A549 (cell line): ENCODE measurements at regions not wholly inside any gene's neighbourhood (a gene's known extent, or its start where the extent isn't known, plus 50 kb on each side); places are given as distances from the start of the nearest gene placed in this dataset.

Experiments
- ATAC-seq, 2 experiments: fragments of 200-7000 bp in 1 of 2; fragments of >200 bp in 1 of 2; cut with Nextera tagmentation in 1 of 2; cut with Tn5 transposase in 1 of 2; 3 replicates each; pipeline versions ENCODE4 v1.8.0 to v1.9.1; 2018 to 2020; ENCODE audit warnings: mild to moderate bottlenecking in 1 of 2, moderate library complexity in 1 of 2
- CTCF ChIA-PET: fragments of 300-600 bp; sonication (Branson Sonifier 250); formaldehyde crosslinking; extraction: SDS; loops from one replicate; lab custom pipeline; 2021; ENCODE audit warnings: antibody characterized with exemption, inconsistent platforms; lab: Yijun Ruan, JAX
- POLR2A ChIA-PET: fragments of 350-600 bp; formaldehyde crosslinking; extraction: SDS; loops from one replicate; lab custom pipeline; 2021; ENCODE audit warnings: antibody characterized with exemption, inconsistent platforms; lab: Yijun Ruan, JAX
- DNase-seq, 2 experiments: peaks; one replicate each; pipeline versions ENCODE4 v3.0.0 to v3.0.0-alpha.2; 2011 to 2016; ENCODE audit warnings: low read depth in 1 of 2, low spot score in 1 of 2
- FAIRE-seq: peaks from 2 replicates; lab custom pipeline; 2011; peaks lifted over from hg19 to GRCh38; lab: Jason Lieb, UNC
- H3K27ac ChIP-seq, 2 experiments: fragments of >200 bp; sonication (Bioruptor Twin); formaldehyde crosslinking; 3 replicates each; pipeline ENCODE4 v1.5.1; 2016 to 2017
- H3K4me1 ChIP-seq: fragments of >200 bp; sonication (Bioruptor Twin); formaldehyde crosslinking; 3 replicates; pipeline ENCODE4 v1.6.1; 2016
- H3K4me2 ChIP-seq: fragments of >200 bp; sonication (Bioruptor Twin); formaldehyde crosslinking; 3 replicates; pipeline ENCODE4 v1.6.1; 2016
- H3K4me3 ChIP-seq: fragments of >200 bp; sonication (Bioruptor Twin); formaldehyde crosslinking; 3 replicates; pipeline ENCODE4 v1.5.1; 2016
- H3K9me3 ChIP-seq: fragments of >200 bp; sonication (Bioruptor Twin); formaldehyde crosslinking; 3 replicates; pipeline ENCODE4 v1.6.1; 2016
- BCL3 ChIP-seq: fragments of >200 bp; sonication (Bioruptor Twin); formaldehyde crosslinking; IDR thresholded peaks from 3 replicates; pipeline ENCODE4 v1.6.1; 2016
- CEBPB ChIP-seq, 2 experiments: fragments of >200 bp in 1 of 2; sonication (Bioruptor Twin) in 1 of 2; formaldehyde crosslinking in 1 of 2; IDR thresholded peaks; 2 replicates each; pipeline ENCODE4 v1.6.1; 2012 to 2016
- CTCF ChIP-seq: fragments of >200 bp; sonication (Bioruptor Twin); formaldehyde crosslinking; IDR thresholded peaks from 3 replicates; pipeline ENCODE4 v1.5.1; 2016
- E2F6 ChIP-seq: IDR thresholded peaks from 2 replicates; pipeline ENCODE4 v1.6.1; 2012; ENCODE audit warnings: low read depth, borderline replicate concordance
- ELK1 ChIP-seq: fragments of 150-350 bp; IDR thresholded peaks from 2 replicates; pipeline ENCODE4 v1.6.1; 2014; ENCODE audit warnings: low read depth, mild to moderate bottlenecking, low read length
- ESRRA ChIP-seq: fragments of 150-350 bp; IDR thresholded peaks from 2 replicates; pipeline ENCODE4 v1.6.1; 2014; ENCODE audit warnings: mild to moderate bottlenecking, low read length, borderline replicate concordance
- FOSB ChIP-seq: fragments of 250-450 bp; sonication (Bioruptor Pico); IDR thresholded peaks from 2 replicates; pipeline ENCODE4 v1.5.0; 2020; ENCODE audit warnings: mild to moderate bottlenecking, moderate library complexity
- FOSL2 ChIP-seq, 2 experiments: fragments of 450-650 bp in 1 of 2; fragments of >200 bp in 1 of 2; sonication (Bioruptor Twin) in 1 of 2; formaldehyde crosslinking; IDR thresholded peaks; 2 replicates each; pipeline versions ENCODE4 v1.5.0 to v1.6.1; 2016 to 2020; ENCODE audit warnings: mild to moderate bottlenecking in 1 of 2, moderate library complexity in 1 of 2
- HMGXB4 ChIP-seq: fragments of 250-450 bp; sonication (Bioruptor Pico); IDR thresholded peaks from 2 replicates; pipeline ENCODE4 v1.5.0; 2021; ENCODE audit warnings: mild to moderate bottlenecking, moderate library complexity, borderline replicate concordance
- JUN ChIP-seq, 2 experiments: fragments of >200 bp; sonication (Bioruptor Twin); formaldehyde crosslinking; IDR thresholded peaks; 2 replicates in 1 of 2; 3 replicates in 1 of 2; pipeline ENCODE4 v1.6.1; 2016 to 2017
- JUNB ChIP-seq: fragments of >200 bp; sonication (Bioruptor Twin); formaldehyde crosslinking; IDR thresholded peaks from 2 replicates; pipeline ENCODE4 v1.6.1; 2016
- MAFK ChIP-seq: fragments of 450-650 bp; IDR thresholded peaks from 2 replicates; pipeline ENCODE4 v1.6.1; 2014; ENCODE audit not compliant: partially characterized antibody
- MAZ ChIP-seq: fragments of 150-350 bp; IDR thresholded peaks from 2 replicates; pipeline ENCODE4 v1.6.1; 2014; ENCODE audit warnings: antibody characterized with exemption, low read depth, low read length, borderline replicate concordance
- MYC ChIP-seq: IDR thresholded peaks from 2 replicates; pipeline ENCODE4 v1.6.1; 2012; ENCODE audit warnings: mild to moderate bottlenecking, inconsistent platforms, low read length, improper control_type of control experiment, borderline replicate concordance
- POLR2AphosphoS2 ChIP-seq: conservative IDR thresholded peaks from 2 replicates; pipeline ENCODE4 v1.6.1; 2012; ENCODE audit warnings: low read length, improper control_type of control experiment, inconsistent platforms
- RAD21 ChIP-seq, 2 experiments: fragments of >200 bp in 1 of 2; sonication (Bioruptor Twin) in 1 of 2; formaldehyde crosslinking in 1 of 2; IDR thresholded peaks in 1 of 2; conservative IDR thresholded peaks in 1 of 2; 2 replicates in 1 of 2; 3 replicates in 1 of 2; pipeline ENCODE4 v1.6.1; 2012 to 2018; ENCODE audit warnings: inconsistent platforms in 1 of 2
- RNF2 ChIP-seq: fragments of 200-600 bp; sonication (generic); IDR thresholded peaks from 2 replicates; pipeline ENCODE4 v1.6.1; 2016; ENCODE audit warnings: low read depth, mild to moderate bottlenecking, antibody characterized with exemption, moderate library complexity, borderline replicate concordance
- SMC3 ChIP-seq: fragments of >200 bp; sonication (Bioruptor Twin); formaldehyde crosslinking; IDR thresholded peaks from 3 replicates; pipeline ENCODE4 v1.6.1; 2018; ENCODE audit warnings: inconsistent platforms
- ZNF302 ChIP-seq: fragments of 250-450 bp; sonication (Bioruptor Pico); IDR thresholded peaks from 2 replicates; pipeline ENCODE4 v1.9.0; 2021; ENCODE audit warnings: inconsistent platforms, mild to moderate bottlenecking, moderate library complexity
- WGBS: methylation state at CpG from one replicate; pipeline ENCODE4 v1.1.6; 2017; ENCODE audit errors: missing lambda C conversion rate; 5-methylcytosine and 5-hydroxymethylcytosine counted together

GRCh38 chr4:14496969-14497368, 505.3 kb upstream of the CPEB2 start:
- no peak for ATAC-seq
- Histone ChIP-seq H3K9me3 (no peaks in the 10 kb centered on the region), H3K4me3 (no peak overlapping the region), H3K4me1 (no peaks in the 10 kb centered on the region), H3K27ac (no peak overlapping the region), H3K4me2 (no peak overlapping the region)
- TF ChIP-seq HMGXB4 (CRISPR knock-in tag): no peak
- no peak for TF ChIP-seq CEBPB (IDR thresholded peaks at IDR 0.05)
- TF ChIP-seq FOSL2 (IDR thresholded peaks at IDR 0.05): no peak
- TF ChIP-seq FOSL2 (CRISPR knock-in tag; IDR thresholded peaks at IDR 0.05): no peak
- no peak for TF ChIP-seq MAFK
- no peak for TF ChIP-seq CTCF
- TF ChIP-seq MAZ: no peak
- no peak for TF ChIP-seq JUN (IDR thresholded peaks at IDR 0.05)
- TF ChIP-seq RAD21 (conservative IDR thresholded peaks at IDR 0.05 in 1 of 2, IDR thresholded peaks at IDR 0.05 in 1 of 2): no peak
- TF ChIP-seq E2F6: no peak
- POLR2A ChIA-PET: no interaction called here
- CTCF ChIA-PET: no interaction called here
- FAIRE-seq: no peak
- no peak for DNase-seq

- Histone ChIP-seq H3K9me3 (no peaks in the 10 kb centered on the region), H3K4me3 (no peak overlapping the region), H3K4me1 (no peaks in the 10 kb centered on the region), H3K4me2 (no peak overlapping the region), H3K27ac (no peak overlapping the region)
- WGBS: 53% methylated on average over 2 of the region's 2 CpGs
- TF ChIP-seq ESRRA: no peak
- TF ChIP-seq E2F6: no peak
- no peak for TF ChIP-seq BCL3
- no peak for TF ChIP-seq ZNF302 (CRISPR knock-in tag)
- no peak for TF ChIP-seq MYC
- no peak for TF ChIP-seq POLR2AphosphoS2
- no peak for TF ChIP-seq FOSB (CRISPR knock-in tag)
- TF ChIP-seq SMC3: no peak
- no peak for TF ChIP-seq RNF2
- ChIA-PET CTCF (no interaction called here), POLR2A (no interaction called here)
- FAIRE-seq (no peak), ATAC-seq (no peak), DNase-seq (no peak)
Observed at GRCh38 chr4:14504162-14504561, 498.1 kb upstream of the CPEB2 start.

- ATAC-seq (no peak), DNase-seq (no peak), FAIRE-seq (no peak)
- CTCF ChIA-PET: no interaction called here
- Histone ChIP-seq H3K4me2 (no peak overlapping the region), H3K4me3 (no peak overlapping the region), H3K9me3 (no peaks in the 10 kb centered on the region), H3K27ac (no peak overlapping the region), H3K4me1 (no peaks in the 10 kb centered on the region)
- WGBS: 79% methylated on average over 4 of the region's 4 CpGs
- TF ChIP-seq JUNB: no peak
- TF ChIP-seq ELK1: no peak
- no peak for TF ChIP-seq HMGXB4 (CRISPR knock-in tag)
- POLR2A ChIA-PET: no interaction called here
Observed at GRCh38 chr4:14513471-14513870, 488.8 kb upstream of the CPEB2 start.
